Thyroid gland (tissue), 4 donors: ENCODE measurements at regions not wholly inside any gene's neighbourhood (a gene's known extent, or its start where the extent isn't known, plus 50 kb on each side); places are given as distances from the start of the nearest gene placed in this dataset.

Experiments
- DNase-seq, 2 donors: peaks; one replicate each; pipeline ENCODE4 v3.0.0-alpha.2; 2019
- H3K27ac ChIP-seq, 3 donors: fragments of 200-600 bp; sonication (generic); 1 replicate in 2 of 3; 2 replicates in 1 of 3; pipeline ENCODE4 v1.5.1; 2016 to 2019; ENCODE audit warnings: mild to moderate bottlenecking in 1 of 3, moderate library complexity in 1 of 3
- H3K27me3 ChIP-seq: fragments of 200-600 bp; sonication (generic); one replicate; pipeline ENCODE4 v1.5.1; 2019
- H3K36me3 ChIP-seq, 2 donors: fragments of 200-600 bp; sonication (generic); one replicate each; pipeline ENCODE4 v1.5.1; 2016 to 2019
- H3K4me1 ChIP-seq, 2 donors: fragments of 200-600 bp; sonication (generic); one replicate each; pipeline ENCODE4 v1.5.1; 2017 to 2019
- H3K4me3 ChIP-seq, 3 donors: fragments of 200-600 bp; sonication (generic); replicated peaks in 1 of 3; 1 replicate in 2 of 3; 2 replicates in 1 of 3; pipeline ENCODE4 v1.5.1; 2016; ENCODE audit warnings: mild to moderate bottlenecking in 1 of 3
- H3K9me3 ChIP-seq: fragments of 200-600 bp; sonication (generic); one replicate; pipeline ENCODE4 v1.5.1; 2017
- CTCF ChIP-seq, 6 experiments: fragments of 200-600 bp in 3 of 6; fragments of 450-650 bp in 3 of 6; sonication (generic) in 3 of 6; IDR thresholded peaks; one replicate each; pipeline ENCODE4 v1.5.1; 2016 to 2019; ENCODE audit warnings: antibody characterized with exemption in 6 of 6, mild to moderate bottlenecking in 2 of 6, inconsistent platforms in 1 of 6, moderate library complexity in 1 of 6
- POLR2A ChIP-seq, 2 donors: fragments of 450-650 bp; IDR thresholded peaks; one replicate each; pipeline ENCODE4 v1.6.1; 2017; ENCODE audit warnings: antibody characterized with exemption in 2 of 2, mild to moderate bottlenecking in 2 of 2, moderate library complexity in 1 of 2
- WGBS, 2 donors: methylation state at CpG; one replicate each; pipeline ENCODE4 v1.1.5; 2017; 5-methylcytosine and 5-hydroxymethylcytosine counted together
- intact Hi-C: fragments of 100-400 bp; cut with DNase I; formaldehyde crosslinking; loops from one replicate; pipeline ENCODE4 v1.15.1; 2023

DNA sequence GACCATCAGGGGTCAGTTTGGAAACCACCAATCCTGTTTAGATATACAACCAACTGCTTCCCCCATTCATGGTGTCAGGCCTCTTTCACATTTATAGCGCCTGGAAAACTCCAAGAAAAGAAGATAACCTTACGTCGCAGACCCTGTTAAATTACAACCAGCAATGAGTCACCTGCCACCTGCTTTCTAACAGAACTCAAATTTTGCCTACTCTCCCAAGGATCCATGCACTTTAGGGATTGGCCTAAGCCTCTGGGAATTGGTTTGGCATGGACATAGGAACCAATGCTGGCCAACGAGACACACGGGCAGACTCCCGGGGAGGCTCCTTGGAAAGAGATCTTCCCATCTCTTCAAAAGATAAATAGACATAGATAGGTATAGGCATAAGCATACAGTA, 87.0 kb downstream of the FEM1C start:
- no peak overlapping the region for H3K4me3 ChIP-seq
- WGBS, 2 donors: 78 to 82% methylated on average over 6 of the region's 6 CpGs
- H3K36me3 ChIP-seq: no peaks in the 10 kb centered on the region
- no peaks in the 10 kb centered on the region for H3K27me3 ChIP-seq
- no peak overlapping the region for H3K27ac ChIP-seq
- DNase-seq: no peak
- intact Hi-C loops: no loop called here
- TF ChIP-seq POLR2A (IDR thresholded peaks at IDR 0.05): no peak
- no peak for TF ChIP-seq CTCF (IDR thresholded peaks at IDR 0.05)
- H3K9me3 ChIP-seq: no peaks in the 10 kb centered on the region
- H3K4me1 ChIP-seq: peaks cover 7 to 19% of the 10 kb centered on the region in 2 donors

- Histone ChIP-seq H3K27ac (no peak overlapping the region), H3K4me3 (no peak overlapping the region), H3K36me3 (no peaks in the 10 kb centered on the region), H3K9me3 (no peaks in the 10 kb centered on the region), H3K4me1 (peaks cover 7 to 27% of the 10 kb centered on the region in 2 donors), H3K27me3 (no peaks in the 10 kb centered on the region)
- 88 to 90% methylated on average over 7 of the region's 7 CpGs for WGBS, 2 donors
- no peak for DNase-seq
- intact Hi-C loops: no loop called here
- no peak for TF ChIP-seq CTCF (IDR thresholded peaks at IDR 0.05)
- no peak for TF ChIP-seq POLR2A (IDR thresholded peaks at IDR 0.05)
Measured at GRCh38 chr5:115456539-115457040, 88.0 kb downstream of the FEM1C start.

- WGBS, 2 donors: 86 to 87% methylated on average over 4 of the region's 4 CpGs
- H3K36me3 ChIP-seq: no peaks in the 10 kb centered on the region
- intact Hi-C loops: no loop called here
- no peak overlapping the region for H3K4me3 ChIP-seq
- H3K4me1 ChIP-seq: peaks cover 7 to 27% of the 10 kb centered on the region in 2 donors
- H3K27ac ChIP-seq: no peak overlapping the region
- no peak for DNase-seq
- no peaks in the 10 kb centered on the region for H3K27me3 ChIP-seq
- no peaks in the 10 kb centered on the region for H3K9me3 ChIP-seq
- no peak for TF ChIP-seq POLR2A (IDR thresholded peaks at IDR 0.05)
- no peak for TF ChIP-seq CTCF (IDR thresholded peaks at IDR 0.05)
Measured at GRCh38 chr5:115456056-115456455, 88.5 kb downstream of the FEM1C start.

- no peak for DNase-seq
- WGBS, 2 donors: 90 to 93% methylated on average over 6 of the region's 6 CpGs
- peaks cover 4 to 27% of the 10 kb centered on the region in 2 donors for H3K4me1 ChIP-seq
- TF ChIP-seq POLR2A (IDR thresholded peaks at IDR 0.05) (no peak), CTCF (IDR thresholded peaks at IDR 0.05) (no peak)
- H3K36me3 ChIP-seq: no peaks in the 10 kb centered on the region
- no peak overlapping the region for H3K27ac ChIP-seq
- no peak overlapping the region for H3K4me3 ChIP-seq
- no peaks in the 10 kb centered on the region for H3K9me3 ChIP-seq
- no peaks in the 10 kb centered on the region for H3K27me3 ChIP-seq
- intact Hi-C loops: no loop called here
Measured at GRCh38 chr5:115455301-115455707, 89.3 kb downstream of the FEM1C start.

- no peak overlapping the region for H3K4me3 ChIP-seq
- no peaks in the 10 kb centered on the region for H3K9me3 ChIP-seq
- peak overlapping the region in 1 of 3 donors; percentile 24 for H3K27ac ChIP-seq
- intact Hi-C loops: no loop called here
- peaks cover 0 to 20% of the 10 kb centered on the region in 2 donors for H3K4me1 ChIP-seq
- H3K27me3 ChIP-seq: no peaks in the 10 kb centered on the region
- TF ChIP-seq CTCF (IDR thresholded peaks at IDR 0.05) (no peak), POLR2A (IDR thresholded peaks at IDR 0.05) (no peak)
- H3K36me3 ChIP-seq: no peaks in the 10 kb centered on the region
- no peak for DNase-seq
- WGBS, 2 donors: 79 to 100% methylated on average over 2 of the region's 2 CpGs
Measured at GRCh38 chr5:115453391-115454095, 91.0 kb downstream of the FEM1C start.
